HG03378 (cell line): ENCODE measurements at regions not wholly inside any gene's neighbourhood (a gene's known extent, or its start where the extent isn't known, plus 50 kb on each side); places are given as distances from the start of the nearest gene placed in this dataset.
"Not testable (repeated sequence)": the region's sequence is repeated elsewhere in the genome, so short reads cannot be mapped to it uniquely, and the experiment has no call there.

Experiments used
- ATAC-seq: cut with Tn5 transposase; IDR thresholded peaks from one replicate; pipeline ENCODE4 v1.9.1; 2021; ENCODE audit warnings: mild to moderate bottlenecking, moderate library complexity; ENCODE audit not compliant: unreplicated experiment

- ATAC-seq = no peak
Measured at GRCh38 chr18:40133253-40133652, 1821.8 kb upstream of the PIK3C3 start.

- ATAC-seq = not testable (repeated sequence)
Measured at GRCh38 chr18:40132438-40132837, 1822.6 kb upstream of the PIK3C3 start.

GRCh38 chr18:40124107-40124506, 1830.9 kb upstream of the PIK3C3 start:
- no peak for ATAC-seq

DNA sequence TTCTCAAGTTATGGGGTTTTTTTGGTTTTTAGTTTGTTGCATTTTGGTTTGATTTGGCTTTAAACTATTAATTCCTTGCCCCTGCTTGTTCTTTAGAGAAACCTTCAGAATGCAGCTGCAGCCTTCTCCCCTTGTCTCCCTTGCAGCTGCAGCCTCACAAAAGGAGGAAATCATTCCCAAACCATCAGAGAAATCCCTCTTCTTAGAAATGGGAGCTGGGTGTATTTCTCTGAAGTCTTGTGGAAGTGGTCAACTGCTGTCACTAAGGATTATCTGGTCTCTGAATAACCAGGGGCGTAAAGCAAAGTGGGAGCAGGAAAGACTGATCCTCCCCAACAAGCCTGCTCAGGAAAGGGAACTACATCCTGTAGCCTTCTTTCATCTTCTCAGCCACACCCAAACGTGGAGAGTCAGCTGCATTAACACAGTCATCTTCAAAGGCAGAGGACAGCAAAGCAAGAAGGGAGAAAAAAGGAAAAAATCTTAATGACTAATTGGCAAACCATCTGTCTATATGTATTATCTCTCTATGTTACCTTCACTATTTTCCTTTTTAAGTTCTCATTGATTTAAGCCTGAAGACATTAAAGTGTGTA, 1834.1 kb upstream of the PIK3C3 start:
- ATAC-seq = no peak

- no peak for ATAC-seq
Measured at GRCh38 chr18:40120356-40120755, 1834.7 kb upstream of the PIK3C3 start.

DNA sequence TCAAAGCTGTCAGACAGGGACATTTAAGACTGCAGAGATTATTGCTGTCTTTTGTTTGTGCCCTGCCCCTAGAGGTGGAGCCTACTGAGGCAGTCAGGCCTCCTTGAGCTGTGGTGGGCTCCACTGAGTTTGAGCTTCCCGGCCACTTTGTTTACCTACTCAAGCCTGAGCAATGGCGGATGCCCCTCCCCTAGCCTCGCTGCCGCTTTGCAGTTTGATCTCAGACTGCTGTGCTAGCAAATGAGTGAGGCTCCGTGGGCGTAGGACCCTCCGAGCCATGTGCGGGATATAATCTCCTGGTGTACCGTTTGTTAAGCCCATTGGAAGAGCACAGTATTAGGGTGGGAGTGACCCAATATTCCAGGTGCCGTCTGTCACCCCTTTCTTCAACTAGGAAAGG, 1835.5 kb upstream of the PIK3C3 start:
- not testable (repeated sequence) for ATAC-seq

DNA sequence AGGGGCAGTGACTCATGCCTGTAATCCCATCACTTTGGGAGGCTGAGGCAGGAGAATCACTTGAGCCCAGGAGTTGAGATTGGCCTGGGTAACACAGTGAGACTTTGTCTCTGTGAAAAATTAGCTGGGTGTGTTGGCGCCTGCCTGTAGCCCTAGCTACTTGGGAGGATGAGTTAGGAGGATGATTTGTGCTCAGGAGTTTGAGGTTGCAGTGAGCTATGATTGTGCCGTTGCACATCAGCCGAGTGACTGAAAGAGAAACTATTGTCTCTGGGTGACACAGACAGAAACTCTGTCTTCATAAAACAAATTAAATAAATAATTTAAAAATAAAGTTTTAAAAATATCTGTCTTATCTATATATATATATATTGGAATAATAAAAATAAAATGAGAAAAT, 1844.6 kb upstream of the PIK3C3 start:
- ATAC-seq = no peak

- no peak for ATAC-seq
Measured at GRCh38 chr18:40109252-40110049, 1845.6 kb upstream of the PIK3C3 start.

DNA sequence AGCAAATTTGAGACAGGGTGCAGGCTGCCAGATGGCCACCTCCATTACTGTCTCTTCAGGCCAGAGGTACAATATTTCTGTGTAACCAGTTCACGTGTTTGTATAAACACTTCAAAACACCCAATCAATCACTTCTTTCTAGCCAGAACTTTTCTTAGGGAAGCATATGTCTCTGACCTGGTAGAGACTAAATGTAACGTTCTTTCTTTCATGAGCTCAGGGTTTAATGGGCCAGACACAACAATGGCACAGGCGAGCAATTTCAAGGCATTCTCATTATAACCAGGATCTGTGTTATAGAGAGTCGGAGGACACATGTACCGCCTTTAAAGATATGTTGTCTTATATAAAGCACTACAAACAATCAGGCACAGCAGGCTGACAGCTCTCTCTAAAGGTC, 1846.4 kb upstream of the PIK3C3 start:
- ATAC-seq = no peak

DNA sequence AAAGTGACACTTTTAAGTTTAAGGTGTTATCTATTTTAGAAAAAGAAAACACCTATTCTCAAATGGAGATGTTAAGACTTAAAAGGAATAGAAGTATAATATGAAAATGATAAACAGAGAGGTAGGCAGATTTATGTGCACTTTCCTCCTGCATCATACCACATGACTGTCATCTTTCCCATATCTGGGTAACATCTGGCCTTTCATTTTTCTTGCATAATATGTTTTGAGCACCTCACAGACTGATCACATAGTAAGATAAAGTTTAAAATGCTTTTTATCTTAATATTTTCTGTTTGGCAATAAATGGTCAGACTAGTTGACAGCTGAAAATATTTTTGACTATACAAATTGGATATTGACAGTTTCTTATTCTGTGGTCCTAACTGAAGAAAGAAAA, 1852.1 kb upstream of the PIK3C3 start:
- no peak for ATAC-seq

- ATAC-seq = no peak
Measured at GRCh38 chr18:40099641-40100040, 1855.4 kb upstream of the PIK3C3 start.

DNA sequence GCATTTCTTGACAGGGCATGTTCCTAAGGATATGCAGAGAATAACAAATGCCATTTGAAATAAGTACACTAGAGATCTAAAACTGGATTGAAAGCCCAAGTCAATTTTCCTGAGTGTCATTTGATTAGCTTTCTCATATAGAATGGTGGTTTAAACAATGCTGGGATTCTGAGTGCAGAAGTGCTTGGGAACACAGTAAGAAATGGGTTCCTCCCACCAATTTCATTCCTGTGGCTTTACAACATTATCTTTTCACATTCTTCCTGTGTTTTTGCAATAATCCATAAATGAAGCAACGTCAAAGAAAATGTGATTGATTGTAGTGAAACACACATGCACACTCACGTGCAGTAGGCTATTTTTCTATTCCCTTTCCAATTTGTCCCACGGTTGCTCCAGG, 1858.4 kb upstream of the PIK3C3 start:
- no peak for ATAC-seq

- no peak for ATAC-seq
Measured at GRCh38 chr18:40094441-40094840, 1860.6 kb upstream of the PIK3C3 start.

DNA sequence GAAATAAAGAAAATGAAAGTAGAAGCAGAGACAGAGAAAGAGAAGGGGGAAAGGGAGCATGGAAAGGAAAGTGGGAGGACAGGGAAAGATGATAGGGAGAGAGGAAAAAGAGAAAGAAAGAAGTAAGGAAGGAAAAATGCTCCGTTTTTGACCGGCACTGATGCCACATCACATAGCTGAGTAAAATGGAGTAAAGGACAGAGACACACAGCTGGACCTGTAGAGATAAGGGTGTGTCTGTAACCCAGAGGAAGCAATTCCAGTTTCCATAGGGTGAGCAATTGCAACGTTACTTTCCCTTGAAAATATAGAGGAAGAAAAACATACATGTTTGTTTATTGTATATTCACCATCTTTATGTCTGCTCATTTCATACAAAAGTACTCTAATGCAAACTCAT, 1866.9 kb upstream of the PIK3C3 start:
- no peak for ATAC-seq

- ATAC-seq = no peak
Measured at GRCh38 chr18:40079786-40080185, 1875.2 kb upstream of the PIK3C3 start.

- ATAC-seq = no peak
Measured at GRCh38 chr18:40075616-40076015, 1879.4 kb upstream of the PIK3C3 start.

- ATAC-seq = no peak
Measured at GRCh38 chr18:40072761-40073160, 1882.3 kb upstream of the PIK3C3 start.

GRCh38 chr18:40066368-40066767, 1888.7 kb upstream of the PIK3C3 start:
- ATAC-seq = no peak

- no peak for ATAC-seq
Measured at GRCh38 chr18:40063488-40063887, 1891.5 kb upstream of the PIK3C3 start.

DNA sequence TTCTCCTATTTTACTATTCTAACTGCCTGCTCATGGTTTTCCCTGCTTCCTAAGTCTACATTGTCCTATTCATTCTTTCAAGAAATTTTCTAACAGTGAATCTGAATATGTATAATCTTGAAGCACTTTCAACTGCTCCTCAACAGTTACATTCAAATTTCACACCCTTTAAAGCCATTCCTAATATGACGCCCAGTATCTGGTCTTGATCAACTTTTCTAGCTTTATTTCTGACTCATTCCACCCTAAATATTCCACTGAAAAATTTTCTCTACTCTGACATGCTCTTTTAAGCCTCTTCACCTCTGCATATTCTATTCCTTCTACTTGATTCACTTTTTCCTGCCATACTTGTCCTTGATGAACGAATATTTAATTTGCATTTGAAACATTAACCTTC, 1893.9 kb upstream of the PIK3C3 start:
- no peak for ATAC-seq

- ATAC-seq = no peak
Measured at GRCh38 chr18:40060562-40060961, 1894.5 kb upstream of the PIK3C3 start.

DNA sequence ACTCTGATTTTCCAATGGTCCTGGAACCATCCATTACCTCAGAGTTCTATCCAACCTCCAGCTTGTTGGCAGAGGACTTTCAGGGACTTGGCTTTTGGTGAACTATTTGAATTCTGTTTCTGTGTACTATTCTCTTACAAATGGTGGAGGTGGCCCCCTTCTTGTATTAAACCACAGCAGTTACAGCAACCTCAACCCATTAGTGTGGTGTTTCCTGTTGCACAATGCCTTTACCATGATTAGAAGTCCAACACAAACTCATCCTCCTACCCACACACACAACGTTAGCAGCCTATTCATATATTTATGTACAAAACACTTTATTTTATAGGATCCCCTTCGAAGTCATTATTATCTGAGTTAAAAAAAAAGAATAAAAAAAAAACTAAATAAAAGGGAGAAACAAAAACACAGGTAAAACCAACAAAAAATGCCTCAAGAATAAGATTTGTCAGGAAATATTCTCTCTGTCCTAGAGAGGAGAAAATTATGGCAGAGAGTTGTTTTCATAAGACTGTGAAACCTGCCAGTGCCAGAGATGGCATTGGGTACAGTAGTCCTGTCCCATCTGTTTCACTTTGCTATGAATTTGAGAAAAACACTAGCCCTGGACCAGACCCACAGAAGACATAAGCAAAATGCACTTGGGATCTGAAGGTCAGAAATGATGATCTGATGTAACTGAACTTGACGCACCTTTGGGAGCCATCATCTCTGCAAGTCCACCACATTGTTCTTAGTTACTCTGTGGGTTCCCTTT, 1896.0 kb upstream of the PIK3C3 start:
- ATAC-seq = no peak
